H1 (cell line): ENCODE measurements at regions not wholly inside any gene's neighbourhood (a gene's known extent, or its start where the extent isn't known, plus 50 kb on each side); places are given as distances from the start of the nearest gene placed in this dataset.

ENCODE experiments used
- CTBP2 ChIP-seq: IDR thresholded peaks from 2 replicates; pipeline ENCODE4 v1.7.0; 2011; ENCODE audit warnings: borderline replicate concordance, mild to moderate bottlenecking, moderate library complexity, mixed read lengths, low read length; ENCODE audit not compliant: insufficient read depth, insufficient read length
- HDAC2 ChIP-seq, 2 experiments: fragments of 300-600 bp in 1 of 2; sonication (generic) in 1 of 2; IDR thresholded peaks; 2 replicates each; pipeline ENCODE4 v1.6.1; 2011 to 2012; ENCODE audit warnings: low read depth in 2 of 2, low read length in 2 of 2, mild to moderate bottlenecking in 2 of 2, moderate library complexity in 2 of 2, borderline replicate concordance in 1 of 2, inconsistent platforms in 1 of 2

DNA sequence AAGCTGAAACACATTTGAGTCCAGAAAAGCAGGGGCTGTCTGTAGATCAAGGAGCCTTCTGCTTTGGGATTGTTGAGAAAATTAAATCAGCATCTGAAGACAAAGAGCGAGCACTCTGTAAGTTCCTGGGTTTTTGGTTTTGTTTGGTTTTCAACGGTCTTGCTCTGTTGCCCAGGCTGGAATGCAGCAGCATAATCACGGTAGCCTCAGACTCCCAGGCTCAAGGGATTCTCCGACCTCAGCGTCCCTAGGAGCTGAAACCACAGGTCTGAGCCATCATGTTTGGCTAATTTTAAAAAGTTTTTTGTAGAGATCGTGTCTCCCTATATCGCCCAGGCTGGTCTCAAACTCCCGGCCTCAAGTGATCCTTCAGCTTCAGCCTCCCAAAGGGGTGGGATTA, 266.5 kb upstream of the ADAMTS16 start (continued):
- no peak for TF ChIP-seq CTBP2
- TF ChIP-seq HDAC2 (IDR thresholded peaks at IDR 0.05; ENCODE audit: borderline replicate concordance in 1 of 2, low read depth in 2 of 2, low read length in 2 of 2): no peak
